Panc1 (cell line): ENCODE measurements at regions not wholly inside any gene's neighbourhood (a gene's known extent, or its start where the extent isn't known, plus 50 kb on each side); places are given as distances from the start of the nearest gene placed in this dataset.

Experiments
- CTCF ChIP-seq: fragments of 450-650 bp; IDR thresholded peaks from 2 replicates; pipeline ENCODE4 v1.5.1; 2017; ENCODE audit warnings: mild to moderate bottlenecking
- TCF7L2 ChIP-seq: IDR thresholded peaks from 2 replicates; pipeline ENCODE4 v1.6.1; 2011; ENCODE audit warnings: mild to moderate bottlenecking, low read depth, low read length, inconsistent platforms
- TF ChIP-seq, protein P1 (sequence below), 2 experiments: IDR thresholded peaks; 2 replicates each; pipeline ENCODE4 v1.6.1; 2011 to 2012; ENCODE audit warnings: low read depth in 2 of 2, control low read depth in 1 of 2, low read length in 1 of 2, mild to moderate bottlenecking in 1 of 2, moderate library complexity in 1 of 2; ENCODE audit not compliant: insufficient read depth in 1 of 2

GRCh38 chr12:113758165-113758924, 207.8 kb downstream of the RBM19 start:
- TF ChIP-seq CTCF: no peak
- no peak for TF ChIP-seq TCF7L2
- TF ChIP-seq, protein P1, sequence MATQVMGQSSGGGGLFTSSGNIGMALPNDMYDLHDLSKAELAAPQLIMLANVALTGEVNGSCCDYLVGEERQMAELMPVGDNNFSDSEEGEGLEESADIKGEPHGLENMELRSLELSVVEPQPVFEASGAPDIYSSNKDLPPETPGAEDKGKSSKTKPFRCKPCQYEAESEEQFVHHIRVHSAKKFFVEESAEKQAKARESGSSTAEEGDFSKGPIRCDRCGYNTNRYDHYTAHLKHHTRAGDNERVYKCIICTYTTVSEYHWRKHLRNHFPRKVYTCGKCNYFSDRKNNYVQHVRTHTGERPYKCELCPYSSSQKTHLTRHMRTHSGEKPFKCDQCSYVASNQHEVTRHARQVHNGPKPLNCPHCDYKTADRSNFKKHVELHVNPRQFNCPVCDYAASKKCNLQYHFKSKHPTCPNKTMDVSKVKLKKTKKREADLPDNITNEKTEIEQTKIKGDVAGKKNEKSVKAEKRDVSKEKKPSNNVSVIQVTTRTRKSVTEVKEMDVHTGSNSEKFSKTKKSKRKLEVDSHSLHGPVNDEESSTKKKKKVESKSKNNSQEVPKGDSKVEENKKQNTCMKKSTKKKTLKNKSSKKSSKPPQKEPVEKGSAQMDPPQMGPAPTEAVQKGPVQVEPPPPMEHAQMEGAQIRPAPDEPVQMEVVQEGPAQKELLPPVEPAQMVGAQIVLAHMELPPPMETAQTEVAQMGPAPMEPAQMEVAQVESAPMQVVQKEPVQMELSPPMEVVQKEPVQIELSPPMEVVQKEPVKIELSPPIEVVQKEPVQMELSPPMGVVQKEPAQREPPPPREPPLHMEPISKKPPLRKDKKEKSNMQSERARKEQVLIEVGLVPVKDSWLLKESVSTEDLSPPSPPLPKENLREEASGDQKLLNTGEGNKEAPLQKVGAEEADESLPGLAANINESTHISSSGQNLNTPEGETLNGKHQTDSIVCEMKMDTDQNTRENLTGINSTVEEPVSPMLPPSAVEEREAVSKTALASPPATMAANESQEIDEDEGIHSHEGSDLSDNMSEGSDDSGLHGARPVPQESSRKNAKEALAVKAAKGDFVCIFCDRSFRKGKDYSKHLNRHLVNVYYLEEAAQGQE (IDR thresholded peaks at IDR 0.05; ENCODE audit: insufficient read depth in 1 of 2, low read depth in 2 of 2, low read length in 1 of 2): no peak
